HCT116 (cell line): ENCODE measurements at regions not wholly inside any gene's neighbourhood (a gene's known extent, or its start where the extent isn't known, plus 50 kb on each side); places are given as distances from the start of the nearest gene placed in this dataset.

Source experiments
- CBX3 ChIP-seq: IDR thresholded peaks from 2 replicates; pipeline ENCODE4 v1.6.1; 2012; ENCODE audit warnings: low read depth
- ELF1 ChIP-seq: IDR thresholded peaks from 2 replicates; pipeline ENCODE4 v1.6.1; 2012; ENCODE audit warnings: low read depth, borderline replicate concordance
- JUND ChIP-seq: IDR thresholded peaks from 2 replicates; pipeline ENCODE4 v1.6.1; 2012
- TCF7L2 ChIP-seq: IDR thresholded peaks from 2 replicates; pipeline ENCODE4 v1.7.0; 2011; ENCODE audit warnings: borderline replicate concordance, inconsistent platforms; ENCODE audit not compliant: insufficient read depth, insufficient read length; ENCODE audit errors: extremely low read depth
- YY1 ChIP-seq: IDR thresholded peaks from 2 replicates; pipeline ENCODE4 v1.6.1; 2011; ENCODE audit warnings: low read length, low read depth, moderate library complexity, mild to moderate bottlenecking; ENCODE audit not compliant: insufficient replicate concordance; ENCODE audit errors: extremely low read depth
- ZFX ChIP-seq: fragments of 450-650 bp; IDR thresholded peaks from 2 replicates; pipeline ENCODE4 v1.6.1; 2017
- ZNF274 ChIP-seq: fragments of 200-500 bp; sonication (Bioruptor generic); IDR thresholded peaks from 2 replicates; pipeline ENCODE4 v1.6.1; 2014; ENCODE audit warnings: mild to moderate bottlenecking, low read depth, low read length, inconsistent platforms
- TF ChIP-seq, protein P1 (sequence below): IDR thresholded peaks from 2 replicates; pipeline ENCODE4 v1.6.1; 2012; ENCODE audit warnings: low read depth
- TF ChIP-seq, protein P2 (sequence below): IDR thresholded peaks from 2 replicates; pipeline ENCODE4 v1.6.1; 2011; ENCODE audit warnings: mild to moderate bottlenecking, low read length, moderate library complexity; ENCODE audit not compliant: insufficient replicate concordance; ENCODE audit errors: extremely low read depth
- TF ChIP-seq, protein P3 (sequence below): IDR thresholded peaks from 2 replicates; pipeline ENCODE4 v1.6.1; 2012

DNA sequence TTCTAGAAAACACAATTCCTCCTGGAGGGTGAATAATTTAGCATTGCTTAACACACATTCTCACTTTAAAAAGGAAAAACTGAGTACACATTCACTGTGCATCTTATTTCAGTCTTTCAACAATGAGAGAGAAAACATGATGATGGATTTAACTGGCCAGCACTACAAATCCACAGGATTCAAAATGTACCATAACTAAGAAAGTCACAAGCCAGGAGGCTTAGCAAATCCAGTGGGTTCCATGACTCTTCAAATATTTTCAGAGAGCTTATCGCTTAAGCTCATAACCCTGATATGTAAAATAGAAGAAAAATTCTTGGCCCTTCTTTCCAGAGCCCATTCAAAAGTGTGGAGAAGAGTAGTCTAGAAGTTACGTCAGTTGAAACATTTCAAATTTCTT, 820.3 kb downstream of the LTN1 start (continued):
- TF ChIP-seq, protein P1, sequence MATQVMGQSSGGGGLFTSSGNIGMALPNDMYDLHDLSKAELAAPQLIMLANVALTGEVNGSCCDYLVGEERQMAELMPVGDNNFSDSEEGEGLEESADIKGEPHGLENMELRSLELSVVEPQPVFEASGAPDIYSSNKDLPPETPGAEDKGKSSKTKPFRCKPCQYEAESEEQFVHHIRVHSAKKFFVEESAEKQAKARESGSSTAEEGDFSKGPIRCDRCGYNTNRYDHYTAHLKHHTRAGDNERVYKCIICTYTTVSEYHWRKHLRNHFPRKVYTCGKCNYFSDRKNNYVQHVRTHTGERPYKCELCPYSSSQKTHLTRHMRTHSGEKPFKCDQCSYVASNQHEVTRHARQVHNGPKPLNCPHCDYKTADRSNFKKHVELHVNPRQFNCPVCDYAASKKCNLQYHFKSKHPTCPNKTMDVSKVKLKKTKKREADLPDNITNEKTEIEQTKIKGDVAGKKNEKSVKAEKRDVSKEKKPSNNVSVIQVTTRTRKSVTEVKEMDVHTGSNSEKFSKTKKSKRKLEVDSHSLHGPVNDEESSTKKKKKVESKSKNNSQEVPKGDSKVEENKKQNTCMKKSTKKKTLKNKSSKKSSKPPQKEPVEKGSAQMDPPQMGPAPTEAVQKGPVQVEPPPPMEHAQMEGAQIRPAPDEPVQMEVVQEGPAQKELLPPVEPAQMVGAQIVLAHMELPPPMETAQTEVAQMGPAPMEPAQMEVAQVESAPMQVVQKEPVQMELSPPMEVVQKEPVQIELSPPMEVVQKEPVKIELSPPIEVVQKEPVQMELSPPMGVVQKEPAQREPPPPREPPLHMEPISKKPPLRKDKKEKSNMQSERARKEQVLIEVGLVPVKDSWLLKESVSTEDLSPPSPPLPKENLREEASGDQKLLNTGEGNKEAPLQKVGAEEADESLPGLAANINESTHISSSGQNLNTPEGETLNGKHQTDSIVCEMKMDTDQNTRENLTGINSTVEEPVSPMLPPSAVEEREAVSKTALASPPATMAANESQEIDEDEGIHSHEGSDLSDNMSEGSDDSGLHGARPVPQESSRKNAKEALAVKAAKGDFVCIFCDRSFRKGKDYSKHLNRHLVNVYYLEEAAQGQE = no peak
- TF ChIP-seq ZNF274 (no peak), ELF1 (no peak), JUND (no peak), CBX3 (no peak), TCF7L2 (no peak), ZFX (no peak), YY1 (no peak)
- TF ChIP-seq, protein P2, sequence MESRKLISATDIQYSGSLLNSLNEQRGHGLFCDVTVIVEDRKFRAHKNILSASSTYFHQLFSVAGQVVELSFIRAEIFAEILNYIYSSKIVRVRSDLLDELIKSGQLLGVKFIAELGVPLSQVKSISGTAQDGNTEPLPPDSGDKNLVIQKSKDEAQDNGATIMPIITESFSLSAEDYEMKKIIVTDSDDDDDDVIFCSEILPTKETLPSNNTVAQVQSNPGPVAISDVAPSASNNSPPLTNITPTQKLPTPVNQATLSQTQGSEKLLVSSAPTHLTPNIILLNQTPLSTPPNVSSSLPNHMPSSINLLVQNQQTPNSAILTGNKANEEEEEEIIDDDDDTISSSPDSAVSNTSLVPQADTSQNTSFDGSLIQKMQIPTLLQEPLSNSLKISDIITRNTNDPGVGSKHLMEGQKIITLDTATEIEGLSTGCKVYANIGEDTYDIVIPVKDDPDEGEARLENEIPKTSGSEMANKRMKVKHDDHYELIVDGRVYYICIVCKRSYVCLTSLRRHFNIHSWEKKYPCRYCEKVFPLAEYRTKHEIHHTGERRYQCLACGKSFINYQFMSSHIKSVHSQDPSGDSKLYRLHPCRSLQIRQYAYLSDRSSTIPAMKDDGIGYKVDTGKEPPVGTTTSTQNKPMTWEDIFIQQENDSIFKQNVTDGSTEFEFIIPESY = no peak
- TF ChIP-seq, protein P3, sequence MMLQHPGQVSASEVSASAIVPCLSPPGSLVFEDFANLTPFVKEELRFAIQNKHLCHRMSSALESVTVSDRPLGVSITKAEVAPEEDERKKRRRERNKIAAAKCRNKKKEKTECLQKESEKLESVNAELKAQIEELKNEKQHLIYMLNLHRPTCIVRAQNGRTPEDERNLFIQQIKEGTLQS = no peak
